ENCODE measurements at regions not wholly inside any gene's neighbourhood (a gene's known extent, or its start where the extent isn't known, plus 50 kb on each side); places are given as distances from the start of the nearest gene placed in this dataset.

- DNase-seq (ENCODE audit: low read depth, low spot score) (no peak), FAIRE-seq (no peak)
- Histone ChIP-seq H3K9me1 (ENCODE audit: control insufficient read depth, extremely low read depth, insufficient read depth, low read length) (no peaks in the 10 kb centered on the region), H3K79me2 (ENCODE audit: control insufficient read depth, insufficient read depth, low read length) (no peaks in the 10 kb centered on the region), H3K36me3 (ENCODE audit: control insufficient read depth in 2 of 2, extremely low read depth in 1 of 2, insufficient read depth in 2 of 2, low read length in 2 of 2) (no peaks in the 10 kb centered on the region), H3K9me3 (ENCODE audit: control insufficient read depth, low read depth, low read length) (no peaks in the 10 kb centered on the region), H4K20me1 (ENCODE audit: control insufficient read depth, extremely low read depth, insufficient read depth, low read length) (no peaks in the 10 kb centered on the region), H3K4me2 (ENCODE audit: control insufficient read depth, extremely low read depth, insufficient read depth, low read depth, low read length) (no peak overlapping the region), H3K27me3 (ENCODE audit: control insufficient read depth, extremely low read depth, insufficient read depth, low read length) (no peaks in the 10 kb centered on the region), H2AFZ (ENCODE audit: control insufficient read depth, low read length) (no peak overlapping the region), H3K9ac (ENCODE audit: control insufficient read depth, extremely low read depth, insufficient read depth, low read length) (no peak overlapping the region), H3K4me1 (ENCODE audit: control insufficient read depth, extremely low read depth, insufficient read depth, low read length) (no peaks in the 10 kb centered on the region), H3K27ac (ENCODE audit: control insufficient read depth, insufficient read depth, low read length) (no peak overlapping the region), H3K4me3 (ENCODE audit: control insufficient read depth in 2 of 3, extremely low read depth in 1 of 3, insufficient read depth in 2 of 3, low read depth in 1 of 3, low read length in 3 of 3) (no peak overlapping the region)
- TF ChIP-seq CTCF (optimal IDR thresholded peaks at IDR 0.05 in 1 of 3, IDR thresholded peaks at IDR 0.05 in 1 of 3, conservative IDR thresholded peaks at IDR 0.05 in 1 of 3; ENCODE audit: extremely low read depth in 1 of 3, insufficient read depth in 2 of 3, low read length in 3 of 3) = no peak
- no peak for TF ChIP-seq EZH2 (IDR thresholded peaks at IDR 0.05; ENCODE audit: low read length)
- dilution Hi-C loops (cut with MboI; ENCODE audit: extremely low pct_ligation_motif_present, low sequenced_read_pairs) = no loop called here
These were observed 1869.8 kb downstream of the MAT2B start for GRCh38 chr5:165375201-165375600.

GRCh38 chr5:165393839-165394238 is 1888.4 kb downstream of the MAT2B start:
- Histone ChIP-seq H3K4me1 (ENCODE audit: control insufficient read depth, extremely low read depth, insufficient read depth, low read length) (no peaks in the 10 kb centered on the region), H3K9ac (ENCODE audit: control insufficient read depth, extremely low read depth, insufficient read depth, low read length) (no peak overlapping the region), H3K27ac (ENCODE audit: control insufficient read depth, insufficient read depth, low read length) (no peak overlapping the region), H4K20me1 (ENCODE audit: control insufficient read depth, extremely low read depth, insufficient read depth, low read length) (no peaks in the 10 kb centered on the region), H3K4me3 (ENCODE audit: control insufficient read depth in 2 of 3, extremely low read depth in 1 of 3, insufficient read depth in 2 of 3, low read depth in 1 of 3, low read length in 3 of 3) (no peak overlapping the region), H3K27me3 (ENCODE audit: control insufficient read depth, extremely low read depth, insufficient read depth, low read length) (no peaks in the 10 kb centered on the region), H3K79me2 (ENCODE audit: control insufficient read depth, insufficient read depth, low read length) (no peaks in the 10 kb centered on the region), H3K4me2 (ENCODE audit: control insufficient read depth, extremely low read depth, insufficient read depth, low read depth, low read length) (no peak overlapping the region), H2AFZ (ENCODE audit: control insufficient read depth, low read length) (no peak overlapping the region), H3K9me1 (ENCODE audit: control insufficient read depth, extremely low read depth, insufficient read depth, low read length) (no peaks in the 10 kb centered on the region), H3K36me3 (ENCODE audit: control insufficient read depth in 2 of 2, extremely low read depth in 1 of 2, insufficient read depth in 2 of 2, low read length in 2 of 2) (no peaks in the 10 kb centered on the region), H3K9me3 (ENCODE audit: control insufficient read depth, low read depth, low read length) (no peaks in the 10 kb centered on the region)
- DNase-seq (ENCODE audit: low read depth, low spot score) (no peak), FAIRE-seq (no peak)
- TF ChIP-seq EZH2 (IDR thresholded peaks at IDR 0.05; ENCODE audit: low read length) = no peak
- TF ChIP-seq CTCF (optimal IDR thresholded peaks at IDR 0.05 in 1 of 3, IDR thresholded peaks at IDR 0.05 in 1 of 3, conservative IDR thresholded peaks at IDR 0.05 in 1 of 3; ENCODE audit: extremely low read depth in 1 of 3, insufficient read depth in 2 of 3, low read length in 3 of 3) = no peak
- dilution Hi-C loops (cut with MboI; ENCODE audit: extremely low pct_ligation_motif_present, low sequenced_read_pairs) = no loop called here

Measured in keratinocyte (primary cell).